HL-60 (cell line): ENCODE measurements at regions not wholly inside any gene's neighbourhood (a gene's known extent, or its start where the extent isn't known, plus 50 kb on each side); places are given as distances from the start of the nearest gene placed in this dataset.
"Not testable (repeated sequence)": the region's sequence is repeated elsewhere in the genome, so short reads cannot be mapped to it uniquely, and the experiment has no call there.

Source experiments
- CTCF ChIP-seq: IDR thresholded peaks from one replicate; pipeline ENCODE4 v1.5.1; 2011; ENCODE audit warnings: low read length, control low read depth, inconsistent platforms; ENCODE audit not compliant: insufficient read depth
- GABPA ChIP-seq: IDR thresholded peaks from 2 replicates; pipeline ENCODE4 v1.6.1; 2012; ENCODE audit warnings: low read depth
- POLR2AphosphoS5 ChIP-seq: IDR thresholded peaks from 2 replicates; pipeline ENCODE4 v1.6.1; 2012; ENCODE audit warnings: low read depth
- REST ChIP-seq: IDR thresholded peaks from 2 replicates; pipeline ENCODE4 v1.6.1; 2012; ENCODE audit warnings: low read depth; ENCODE audit not compliant: insufficient replicate concordance

- TF ChIP-seq CTCF, POLR2AphosphoS5, REST, GABPA: not testable (repeated sequence)
Measured at GRCh38 chr10:71020061-71020460, 131.7 kb upstream of the PCBD1 start.
